Neural cell (in vitro differentiated cells): ENCODE measurements at regions not wholly inside any gene's neighbourhood (a gene's known extent, or its start where the extent isn't known, plus 50 kb on each side); places are given as distances from the start of the nearest gene placed in this dataset.

Experiments used
- H2AFZ ChIP-seq: fragments of 200-600, 300-800 bp; sonication (generic), shearing (Covaris generic); 2 replicates; pipeline ENCODE4 v1.6.0; 2014; ENCODE audit warnings: low read depth, mild to moderate bottlenecking, antibody characterized with exemption, low read length, moderate library complexity
- H3F3A ChIP-seq: fragments of 200-600 bp; shearing (Covaris generic); 2 replicates; pipeline ENCODE4 v1.6.1; 2016; ENCODE audit warnings: mild to moderate bottlenecking, moderate library complexity, mixed read lengths, antibody characterized with exemption, low read length; ENCODE audit not compliant: insufficient read depth, poor library complexity, severe bottlenecking
- H3K27ac ChIP-seq: fragments of 200-600, 300-800 bp; sonication (generic), shearing (Covaris generic); 2 replicates; pipeline ENCODE4 v1.5.1; 2014; ENCODE audit warnings: mild to moderate bottlenecking, low read length, moderate library complexity
- H3K27me3 ChIP-seq: fragments of 300-800, 200-600 bp; sonication (generic), shearing (Covaris generic); 2 replicates; pipeline ENCODE4 v1.6.0; 2014; ENCODE audit warnings: mild to moderate bottlenecking, low read depth, low read length, moderate library complexity; ENCODE audit not compliant: insufficient read depth
- H3K36me3 ChIP-seq: fragments of 300-800, 200-600 bp; sonication (generic), shearing (Covaris generic); 2 replicates; pipeline ENCODE4 v1.5.1; 2014; ENCODE audit warnings: mild to moderate bottlenecking, antibody characterized with exemption, low read length, moderate library complexity; ENCODE audit not compliant: insufficient read depth
- H3K4me2 ChIP-seq: fragments of 300-800, 200-600 bp; sonication (generic), shearing (Covaris generic); 2 replicates; pipeline ENCODE4 v1.6.0; 2014; ENCODE audit warnings: mild to moderate bottlenecking, low read length
- H3K4me3 ChIP-seq: fragments of 300-800, 200-600 bp; sonication (generic), shearing (Covaris generic); 2 replicates; pipeline ENCODE4 v1.5.1; 2014; ENCODE audit warnings: mild to moderate bottlenecking, low read length, moderate library complexity
- H3K79me2 ChIP-seq: fragments of 200-600 bp; shearing (Covaris generic); replicated peaks from 2 replicates; pipeline ENCODE4 v1.6.0; 2014; ENCODE audit warnings: mild to moderate bottlenecking, low read length, moderate library complexity; ENCODE audit not compliant: insufficient read depth
- H3K9ac ChIP-seq: fragments of 300-800, 200-600 bp; sonication (generic), shearing (Covaris generic); 2 replicates; pipeline ENCODE4 v1.6.1; 2016; ENCODE audit warnings: mild to moderate bottlenecking, low read length, mixed read lengths
- H3K9me2 ChIP-seq: fragments of 200-600 bp; shearing (Covaris generic); 2 replicates; pipeline ENCODE4 v1.6.1; 2016; ENCODE audit warnings: mild to moderate bottlenecking, low read length, mixed read lengths; ENCODE audit not compliant: insufficient read depth
- H3K9me3 ChIP-seq: fragments of 200-600, 300-800 bp; sonication (generic), shearing (Covaris generic); 2 replicates; pipeline ENCODE4 v1.6.1; 2016; ENCODE audit warnings: mild to moderate bottlenecking, mixed run types, low read length, moderate library complexity, mixed read lengths
- H4K20me1 ChIP-seq: fragments of 200-600 bp; shearing (Covaris generic); 2 replicates; pipeline ENCODE4 v1.6.1; 2016; ENCODE audit warnings: mild to moderate bottlenecking, mixed run types; ENCODE audit not compliant: insufficient read depth
- EP300 ChIP-seq: fragments of 450-650 bp; conservative IDR thresholded peaks from 2 replicates; pipeline ENCODE4 v1.6.1; 2014; ENCODE audit warnings: antibody characterized with exemption, mild to moderate bottlenecking, moderate library complexity; ENCODE audit not compliant: poor library complexity, severe bottlenecking
- EZH2 ChIP-seq: fragments of 200-600, 300-800 bp; shearing (Covaris generic), sonication (generic); IDR thresholded peaks from 2 replicates; pipeline ENCODE4 v1.6.1; 2014; ENCODE audit warnings: antibody characterized with exemption, low read length, borderline replicate concordance, mild to moderate bottlenecking; ENCODE audit not compliant: insufficient read depth, poor library complexity, severe bottlenecking
- MXI1 ChIP-seq: fragments of 450-650 bp; conservative IDR thresholded peaks from 2 replicates; pipeline ENCODE4 v1.6.1; 2014; ENCODE audit warnings: antibody characterized with exemption, mild to moderate bottlenecking; ENCODE audit not compliant: poor library complexity, severe bottlenecking
- POLR2AphosphoS5 ChIP-seq: IDR thresholded peaks from 2 replicates; pipeline ENCODE4 v1.6.1; 2012
- REST ChIP-seq: IDR thresholded peaks from 2 replicates; pipeline ENCODE4 v1.6.1; 2012; ENCODE audit warnings: borderline replicate concordance
- TAF1 ChIP-seq: IDR thresholded peaks from 2 replicates; pipeline ENCODE4 v1.6.1; 2012; ENCODE audit warnings: low read depth
- TF ChIP-seq, protein P1 (sequence below): fragments of 450-650 bp; IDR thresholded peaks from 2 replicates; pipeline ENCODE4 v1.5.1; 2014; ENCODE audit warnings: antibody characterized with exemption, mild to moderate bottlenecking, moderate library complexity; ENCODE audit not compliant: poor library complexity, severe bottlenecking

- TF ChIP-seq EP300: no peak
- TF ChIP-seq, protein P1, sequence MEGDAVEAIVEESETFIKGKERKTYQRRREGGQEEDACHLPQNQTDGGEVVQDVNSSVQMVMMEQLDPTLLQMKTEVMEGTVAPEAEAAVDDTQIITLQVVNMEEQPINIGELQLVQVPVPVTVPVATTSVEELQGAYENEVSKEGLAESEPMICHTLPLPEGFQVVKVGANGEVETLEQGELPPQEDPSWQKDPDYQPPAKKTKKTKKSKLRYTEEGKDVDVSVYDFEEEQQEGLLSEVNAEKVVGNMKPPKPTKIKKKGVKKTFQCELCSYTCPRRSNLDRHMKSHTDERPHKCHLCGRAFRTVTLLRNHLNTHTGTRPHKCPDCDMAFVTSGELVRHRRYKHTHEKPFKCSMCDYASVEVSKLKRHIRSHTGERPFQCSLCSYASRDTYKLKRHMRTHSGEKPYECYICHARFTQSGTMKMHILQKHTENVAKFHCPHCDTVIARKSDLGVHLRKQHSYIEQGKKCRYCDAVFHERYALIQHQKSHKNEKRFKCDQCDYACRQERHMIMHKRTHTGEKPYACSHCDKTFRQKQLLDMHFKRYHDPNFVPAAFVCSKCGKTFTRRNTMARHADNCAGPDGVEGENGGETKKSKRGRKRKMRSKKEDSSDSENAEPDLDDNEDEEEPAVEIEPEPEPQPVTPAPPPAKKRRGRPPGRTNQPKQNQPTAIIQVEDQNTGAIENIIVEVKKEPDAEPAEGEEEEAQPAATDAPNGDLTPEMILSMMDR: no peak
- TF ChIP-seq EZH2: no peak
- Histone ChIP-seq H3F3A (no peaks in the 10 kb centered on the region), H3K9me2 (no peaks in the 10 kb centered on the region), H3K36me3 (no peaks in the 10 kb centered on the region), H4K20me1 (no peaks in the 10 kb centered on the region), H3K9me3 (no peaks in the 10 kb centered on the region), H3K4me3 (no peak overlapping the region), H3K4me2 (no peak overlapping the region), H3K27me3 (no peaks in the 10 kb centered on the region), H3K27ac (no peak overlapping the region), H2AFZ (no peak overlapping the region), H3K79me2 (no peaks in the 10 kb centered on the region), H3K9ac (no peak overlapping the region)
Observed at GRCh38 chr2:797556-797955, 120.3 kb upstream of the TMEM18 start.

DNA sequence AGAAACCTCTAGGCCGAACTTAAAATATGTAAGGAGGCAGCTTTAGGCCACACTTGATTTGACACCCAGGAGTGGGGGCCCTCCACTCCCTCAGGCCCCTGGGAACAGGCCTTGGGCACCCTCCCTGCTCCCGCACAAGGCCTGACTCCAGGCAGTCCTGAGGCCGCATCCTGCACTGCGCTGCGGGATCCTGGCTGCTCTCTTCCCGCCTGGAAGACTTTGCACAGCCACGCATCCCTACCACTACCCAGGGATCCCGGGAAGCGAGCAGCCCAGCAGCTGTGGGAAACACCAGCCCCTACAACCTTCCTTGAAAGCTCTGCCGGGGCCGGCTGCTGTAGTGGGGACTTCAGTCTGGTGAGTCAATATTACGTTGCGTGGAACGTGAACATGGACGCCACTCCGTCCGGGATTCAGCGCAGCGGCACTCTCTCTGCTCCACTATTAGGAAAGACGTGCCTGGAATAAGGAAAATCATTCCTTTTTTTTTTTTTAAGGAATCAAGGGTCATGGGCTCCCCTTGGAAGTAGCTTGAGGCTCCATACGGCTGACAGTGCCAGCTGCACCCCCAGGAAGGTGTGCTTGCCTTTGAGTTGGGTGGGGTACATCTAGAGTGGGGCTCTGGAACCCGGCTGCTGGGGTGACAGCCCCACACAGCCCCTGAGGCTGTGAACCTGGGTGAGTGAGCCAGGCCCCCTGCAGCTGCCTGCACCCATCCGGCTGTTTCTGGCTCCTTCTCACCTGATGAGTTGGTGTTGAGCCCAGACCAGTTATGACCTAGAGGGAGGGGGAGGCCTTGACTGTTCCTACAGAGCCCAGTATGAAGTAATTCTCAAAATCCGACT is 119.2 kb upstream of the TMEM18 start:
- TF ChIP-seq REST: no peak
- no peak for TF ChIP-seq EZH2
- TF ChIP-seq MXI1: no peak
- no peak for TF ChIP-seq TAF1
- TF ChIP-seq, protein P1: no peak
- no peak for TF ChIP-seq POLR2AphosphoS5
- Histone ChIP-seq H3K27ac (no peak overlapping the region), H2AFZ (no peak overlapping the region), H3K4me3 (no peak overlapping the region), H4K20me1 (no peaks in the 10 kb centered on the region), H3K9me3 (no peaks in the 10 kb centered on the region), H3K79me2 (no peaks in the 10 kb centered on the region), H3F3A (no peaks in the 10 kb centered on the region), H3K27me3 (no peaks in the 10 kb centered on the region), H3K9ac (no peak overlapping the region), H3K36me3 (no peaks in the 10 kb centered on the region), H3K4me2 (no peak overlapping the region), H3K9me2 (no peaks in the 10 kb centered on the region)
